Muscle layer of colon (tissue), 2 donors: ENCODE measurements at regions not wholly inside any gene's neighbourhood (a gene's known extent, or its start where the extent isn't known, plus 50 kb on each side); places are given as distances from the start of the nearest gene placed in this dataset.

Source experiments
- H3K27ac ChIP-seq: one replicate; pipeline ENCODE4 v1.7.0; 2013; ENCODE audit warnings: low read depth, mild to moderate bottlenecking, low read length, moderate library complexity
- H3K27me3 ChIP-seq, 2 donors: one replicate each; pipeline ENCODE4 v1.7.0; 2013; ENCODE audit warnings: low read length in 2 of 2, mild to moderate bottlenecking in 2 of 2; ENCODE audit not compliant: insufficient read depth in 2 of 2, control insufficient read depth in 1 of 2
- H3K36me3 ChIP-seq: one replicate; pipeline ENCODE4 v1.7.0; 2013; ENCODE audit warnings: mild to moderate bottlenecking, low read length; ENCODE audit not compliant: insufficient read depth
- H3K4me1 ChIP-seq: one replicate; pipeline ENCODE4 v1.7.0; 2013; ENCODE audit warnings: mild to moderate bottlenecking, low read length; ENCODE audit not compliant: insufficient read depth
- H3K4me3 ChIP-seq, 2 donors: one replicate each; pipeline ENCODE4 v1.7.0; 2013; ENCODE audit warnings: low read length in 2 of 2, low read depth in 1 of 2, mild to moderate bottlenecking in 1 of 2, moderate library complexity in 1 of 2
- H3K9ac ChIP-seq: one replicate; pipeline ENCODE4 v1.7.0; 2013; ENCODE audit warnings: low read length
- H3K9me3 ChIP-seq: one replicate; pipeline ENCODE4 v1.7.0; 2013; ENCODE audit warnings: mild to moderate bottlenecking, low read length
- donor health status: abdominal sarcoma.
- donor health status: Adenocarcinoma of cecum.

- H3K27ac ChIP-seq, result no peak overlapping the region
- no peaks in the 10 kb centered on the region for H3K27me3 ChIP-seq
- H3K36me3 ChIP-seq, result no peaks in the 10 kb centered on the region
Observed at GRCh38 chr20:2238601-2239000, 57.2 kb upstream of the TGM3 start.

GRCh38 chr20:2240835-2241234 lies 55.0 kb upstream of the TGM3 start:
- Histone ChIP-seq H3K27ac (no peak overlapping the region), H3K4me3 (no peak overlapping the region), H3K9me3 (no peaks in the 10 kb centered on the region), H3K4me1 (no peaks in the 10 kb centered on the region), H3K27me3 (peaks cover 0 to 3% of the 10 kb centered on the region in 2 donors), H3K9ac (no peak overlapping the region), H3K36me3 (no peaks in the 10 kb centered on the region)

More at GRCh38 chr20:2238601-2239000, 57.2 kb upstream of the TGM3 start:
- no peaks in the 10 kb centered on the region for H3K9me3 ChIP-seq
- no peak overlapping the region for H3K9ac ChIP-seq
- no peaks in the 10 kb centered on the region for H3K4me1 ChIP-seq
- no peak overlapping the region for H3K4me3 ChIP-seq

- H3K9me3 ChIP-seq, result no peaks in the 10 kb centered on the region
- H3K36me3 ChIP-seq, result no peaks in the 10 kb centered on the region
- H3K27me3 ChIP-seq, result peaks cover 0 to 5% of the 10 kb centered on the region in 2 donors
- H3K27ac ChIP-seq, result no peak overlapping the region
- H3K4me1 ChIP-seq, result no peaks in the 10 kb centered on the region
- no peak overlapping the region for H3K4me3 ChIP-seq
- no peak overlapping the region for H3K9ac ChIP-seq
Observed at GRCh38 chr20:2242678-2243077, 53.1 kb upstream of the TGM3 start.

GRCh38 chr20:2244523-2244922 lies 51.3 kb upstream of the TGM3 start:
- Histone ChIP-seq H3K27me3 (peaks cover 0 to 5% of the 10 kb centered on the region in 2 donors), H3K9ac (no peak overlapping the region), H3K27ac (no peak overlapping the region), H3K4me3 (no peak overlapping the region), H3K9me3 (no peaks in the 10 kb centered on the region), H3K4me1 (no peaks in the 10 kb centered on the region), H3K36me3 (no peaks in the 10 kb centered on the region)

GRCh38 chr20:2244993-2245392 lies 50.8 kb upstream of the TGM3 start:
- no peak overlapping the region for H3K9ac ChIP-seq
- H3K36me3 ChIP-seq, result no peaks in the 10 kb centered on the region
- H3K9me3 ChIP-seq, result no peaks in the 10 kb centered on the region
- no peaks in the 10 kb centered on the region for H3K4me1 ChIP-seq
- H3K27me3 ChIP-seq, result peaks cover 0 to 5% of the 10 kb centered on the region in 2 donors
- no peak overlapping the region for H3K27ac ChIP-seq
- H3K4me3 ChIP-seq, result no peak overlapping the region

GRCh38 chr20:2245637-2246036 lies 50.2 kb upstream of the TGM3 start:
- no peaks in the 10 kb centered on the region for H3K36me3 ChIP-seq
- H3K4me1 ChIP-seq, result no peaks in the 10 kb centered on the region
- H3K4me3 ChIP-seq, result no peak overlapping the region
- no peaks in the 10 kb centered on the region for H3K9me3 ChIP-seq
- H3K27ac ChIP-seq, result no peak overlapping the region
- peaks cover 0 to 5% of the 10 kb centered on the region in 2 donors for H3K27me3 ChIP-seq
- no peak overlapping the region for H3K9ac ChIP-seq
